ENCODE measurements at regions not wholly inside any gene's neighbourhood (a gene's known extent, or its start where the extent isn't known, plus 50 kb on each side); places are given as distances from the start of the nearest gene placed in this dataset.

GRCh38 chr22:48263791-48264351 is 1501.4 kb downstream of the TBC1D22A start:
- no peak for DNase-seq (ENCODE audit: low read depth in 3 of 3)

GRCh38 chr22:48263431-48263765 is 1500.9 kb downstream of the TBC1D22A start:
- no peak for DNase-seq (ENCODE audit: low read depth in 3 of 3)

GRCh38 chr22:48262596-48263430 is 1500.4 kb downstream of the TBC1D22A start:
- no peak for DNase-seq (ENCODE audit: low read depth in 3 of 3)

- no peak for DNase-seq (ENCODE audit: low read depth in 3 of 3)
Observed at GRCh38 chr22:48261706-48262105, 1499.3 kb downstream of the TBC1D22A start.

GRCh38 chr22:48261048-48261621 is 1498.7 kb downstream of the TBC1D22A start:
- no peak for DNase-seq (ENCODE audit: low read depth in 3 of 3)

GRCh38 chr22:48259991-48260670 is 1497.7 kb downstream of the TBC1D22A start:
- no peak for DNase-seq (ENCODE audit: low read depth in 3 of 3)

- DNase-seq (ENCODE audit: low read depth in 3 of 3), result no peak
Observed at GRCh38 chr22:48258811-48259210, 1496.4 kb downstream of the TBC1D22A start.

- no peak for DNase-seq (ENCODE audit: low read depth in 3 of 3)
Observed at GRCh38 chr22:48258064-48258701, 1495.7 kb downstream of the TBC1D22A start.

GRCh38 chr22:48257685-48258055 is 1495.2 kb downstream of the TBC1D22A start:
- DNase-seq (ENCODE audit: low read depth in 3 of 3), result no peak

GRCh38 chr22:48256776-48257684 is 1494.6 kb downstream of the TBC1D22A start:
- DNase-seq (ENCODE audit: low read depth in 3 of 3), result no peak

- DNase-seq (ENCODE audit: low read depth in 3 of 3), result no peak
Observed at GRCh38 chr22:48256041-48256739, 1493.7 kb downstream of the TBC1D22A start.

- no peak for DNase-seq (ENCODE audit: low read depth in 3 of 3)
Observed at GRCh38 chr22:48254311-48254873, 1491.9 kb downstream of the TBC1D22A start.

GRCh38 chr22:48253573-48253972 is 1491.1 kb downstream of the TBC1D22A start:
- DNase-seq (ENCODE audit: low read depth in 3 of 3), result no peak

GRCh38 chr22:48253136-48253535 is 1490.7 kb downstream of the TBC1D22A start:
- no peak for DNase-seq (ENCODE audit: low read depth in 3 of 3)

GRCh38 chr22:48251629-48252028 is 1489.2 kb downstream of the TBC1D22A start:
- DNase-seq (ENCODE audit: low read depth in 3 of 3), result no peak

- DNase-seq (ENCODE audit: low read depth in 3 of 3), result no peak
Observed at GRCh38 chr22:48250937-48251530, 1488.6 kb downstream of the TBC1D22A start.

GRCh38 chr22:48250286-48250895 is 1487.9 kb downstream of the TBC1D22A start:
- no peak for DNase-seq (ENCODE audit: low read depth in 3 of 3)

- no peak for DNase-seq (ENCODE audit: low read depth in 3 of 3)
Observed at GRCh38 chr22:48249713-48250268, 1487.3 kb downstream of the TBC1D22A start.

- no peak for DNase-seq (ENCODE audit: low read depth in 3 of 3)
Observed at GRCh38 chr22:48248901-48249455, 1486.5 kb downstream of the TBC1D22A start.
